ENCODE measurements at regions not wholly inside any gene's neighbourhood (a gene's known extent, or its start where the extent isn't known, plus 50 kb on each side); places are given as distances from the start of the nearest gene placed in this dataset.

- CTCF ChIA-PET, result no interaction called here
- H3K4me3 ChIP-seq (replicated peaks in 1 of 3; ENCODE audit: insufficient read depth in 1 of 3, low read depth in 1 of 3, low read length in 3 of 3), result no peak overlapping the region
- BruUV-seq (replicated peaks), result no TSS peak
- TF ChIP-seq MAX (IDR thresholded peaks at IDR 0.05; ENCODE audit: insufficient read depth, insufficient read length) (no peak), MYC (IDR thresholded peaks at IDR 0.05; ENCODE audit: low read depth, low read length) (no peak), GATA2 (IDR thresholded peaks at IDR 0.05; ENCODE audit: insufficient read depth, insufficient read length, low read depth, low read length) (no peak), POLR2AphosphoS5 (IDR thresholded peaks at IDR 0.05; ENCODE audit: insufficient read depth, low read depth, low read length) (no peak), EZH2 (IDR thresholded peaks at IDR 0.05; ENCODE audit: borderline replicate concordance, low read depth, low read length, severe bottlenecking) (no peak), FOS (IDR thresholded peaks at IDR 0.05; ENCODE audit: borderline replicate concordance, insufficient read depth, low read length) (no peak), CTCF (IDR thresholded peaks at IDR 0.05; ENCODE audit: extremely low read depth in 1 of 2, insufficient read depth in 1 of 2, low read depth in 1 of 2, low read length in 2 of 2) (no peak), POLR2A (IDR thresholded peaks at IDR 0.05; ENCODE audit: low read depth, low read length) (no peak), JUN (IDR thresholded peaks at IDR 0.05; ENCODE audit: borderline replicate concordance, insufficient read depth, insufficient read length, low read depth) (no peak)
- H3K79me2 ChIP-seq (ENCODE audit: control insufficient read depth, insufficient read depth, low read length), result no peaks in the 10 kb centered on the region
- H3K4me2 ChIP-seq (ENCODE audit: insufficient read depth, low read length), result no peak overlapping the region
- no peak for FAIRE-seq
- intact Hi-C loops (cut with micrococcal nuclease) (no loop called here), dilution Hi-C loops (cut with MboI; ENCODE audit: extremely low pct_ligation_motif_present, low sequenced_read_pairs) (no loop called here)
- peaks cover 2% of the 10 kb centered on the region for H3K9me3 ChIP-seq (replicated peaks; ENCODE audit: control insufficient read depth, insufficient read depth, low read length)
- no peaks in the 10 kb centered on the region for H3K27me3 ChIP-seq (ENCODE audit: control insufficient read depth in 2 of 2, insufficient read depth in 2 of 2, low read length in 2 of 2)
- no peak overlapping the region for H3K9ac ChIP-seq (replicated peaks; ENCODE audit: extremely low read depth, insufficient read depth, low read length)
- POLR2A ChIA-PET, result no interaction called here
- no peaks in the 10 kb centered on the region for H3K36me3 ChIP-seq (ENCODE audit: control insufficient read depth in 2 of 2, extremely low read depth in 1 of 2, insufficient read depth in 2 of 2, low read length in 2 of 2)
- H3K9me1 ChIP-seq (replicated peaks; ENCODE audit: control insufficient read depth, extremely low read depth, insufficient read depth, low read length), result no peaks in the 10 kb centered on the region
- no peaks in the 10 kb centered on the region for H3K4me1 ChIP-seq (ENCODE audit: control insufficient read depth, extremely low read depth, insufficient read depth, low read length)
- H4K20me1 ChIP-seq (replicated peaks; ENCODE audit: control insufficient read depth, extremely low read depth, insufficient read depth, low read length), result no peaks in the 10 kb centered on the region
- no peak overlapping the region for H2AFZ ChIP-seq (ENCODE audit: low read depth, low read length)
- no peak for DNase-seq (ENCODE audit: low read depth, low spot score)
- no peak overlapping the region for H3K27ac ChIP-seq (ENCODE audit: insufficient read depth, low read depth, low read length)
Observed at GRCh38 chr21:24850121-24850520, 757.2 kb downstream of the MRPL39 start.

All from endothelial cell of umbilical vein (primary cell).